ENCODE measurements at regions not wholly inside any gene's neighbourhood (a gene's known extent, or its start where the extent isn't known, plus 50 kb on each side); places are given as distances from the start of the nearest gene placed in this dataset.

DNA sequence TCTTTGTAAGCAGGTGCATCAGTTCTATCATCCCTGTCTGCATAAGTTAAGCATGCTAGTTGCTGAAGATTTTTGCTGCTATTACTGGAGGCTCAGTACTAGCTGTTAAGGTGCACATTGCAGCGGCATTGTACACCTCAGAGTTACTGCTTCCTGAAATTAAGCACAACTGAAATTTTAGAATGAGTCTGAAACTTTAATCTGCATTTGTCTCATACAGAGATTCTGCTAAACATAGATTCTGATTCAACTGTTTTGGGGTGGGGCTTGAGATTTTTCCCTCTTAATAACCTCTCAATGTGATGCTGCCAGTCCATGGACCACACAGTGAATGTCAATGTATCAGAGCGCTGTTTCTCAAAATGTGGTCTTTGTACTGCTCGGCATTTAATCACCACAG lies 585.7 kb upstream of the GCFC2 start:
- DNase-seq: no peak
- Mint-ChIP-seq H3K27ac (no peak overlapping the region), H3K4me3 (no peak overlapping the region), H3K9me3 (no peaks in the 10 kb centered on the region), H3K36me3 (no peaks in the 10 kb centered on the region), H3K4me1 (no peaks in the 10 kb centered on the region), H3K27me3 (no peaks in the 10 kb centered on the region)

DNA sequence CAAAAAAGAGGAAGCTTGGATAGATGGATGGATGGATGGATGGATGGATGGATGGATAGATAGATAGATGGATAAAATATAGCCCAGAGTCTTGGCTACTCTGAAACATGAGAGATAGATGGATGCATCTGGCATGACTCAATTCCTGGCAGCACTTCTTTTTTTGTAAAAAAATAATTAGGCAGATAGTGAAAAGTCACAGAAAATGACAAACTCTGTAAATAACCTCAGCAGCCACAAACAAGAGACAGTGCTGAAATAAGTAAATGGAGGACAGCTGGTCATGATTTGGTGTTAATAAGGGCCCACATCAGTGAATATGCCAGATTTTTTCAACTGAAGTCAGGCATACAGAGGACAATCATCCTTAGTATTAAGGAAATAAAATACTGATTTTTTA lies 585.0 kb upstream of the GCFC2 start:
- H3K27me3 Mint-ChIP-seq: no peaks in the 10 kb centered on the region
- H3K27ac Mint-ChIP-seq: no peak overlapping the region
- no peak overlapping the region for H3K4me3 Mint-ChIP-seq
- H3K9me3 Mint-ChIP-seq: no peaks in the 10 kb centered on the region
- DNase-seq: no peak
- no peaks in the 10 kb centered on the region for H3K4me1 Mint-ChIP-seq
- H3K36me3 Mint-ChIP-seq: no peaks in the 10 kb centered on the region

DNA sequence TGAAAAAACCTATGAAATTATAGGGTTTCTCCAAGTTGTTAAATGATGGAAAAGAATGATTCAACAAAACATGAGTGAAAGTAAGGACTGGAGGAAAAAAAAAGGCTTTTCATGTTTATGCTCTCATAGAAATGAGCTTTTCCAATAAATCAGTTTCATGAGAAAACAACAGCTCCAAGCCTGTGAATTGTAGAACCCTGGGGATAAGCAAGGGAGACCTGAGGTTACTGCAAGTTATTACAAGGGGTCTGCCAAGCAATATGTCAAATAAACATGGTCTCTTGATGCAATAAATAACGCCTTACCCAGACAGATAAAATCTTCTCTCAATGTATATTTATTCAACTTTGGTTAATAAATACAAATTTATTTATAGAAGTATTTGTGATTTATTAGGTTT lies 577.9 kb upstream of the GCFC2 start:
- Mint-ChIP-seq H3K27me3 (no peaks in the 10 kb centered on the region), H3K36me3 (no peaks in the 10 kb centered on the region), H3K4me3 (no peak overlapping the region), H3K4me1 (no peaks in the 10 kb centered on the region), H3K9me3 (no peaks in the 10 kb centered on the region), H3K27ac (no peak overlapping the region)
- DNase-seq: no peak

DNA sequence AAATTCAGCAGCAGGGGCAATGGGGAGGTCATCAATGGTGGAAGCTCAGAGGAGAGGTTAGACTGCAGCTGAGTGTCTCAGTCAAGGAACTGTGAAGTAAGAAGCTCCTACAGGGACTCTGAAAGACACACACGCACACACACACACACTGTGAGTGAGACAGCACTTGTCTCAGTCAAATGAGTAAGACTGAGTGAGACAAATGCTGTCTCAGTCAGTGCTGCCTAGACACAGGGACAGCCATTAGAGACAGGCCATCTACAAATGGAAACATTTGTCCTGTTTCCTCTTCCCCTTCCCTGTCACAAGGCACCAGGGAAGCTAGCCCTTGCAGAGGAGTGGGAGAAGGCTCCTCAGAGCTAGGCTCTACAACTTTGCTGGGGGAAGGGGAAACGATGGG lies 577.4 kb upstream of the GCFC2 start:
- H3K4me3 Mint-ChIP-seq: no peak overlapping the region
- DNase-seq: no peak
- H3K9me3 Mint-ChIP-seq: no peaks in the 10 kb centered on the region
- no peaks in the 10 kb centered on the region for H3K36me3 Mint-ChIP-seq
- no peak overlapping the region for H3K27ac Mint-ChIP-seq
- no peaks in the 10 kb centered on the region for H3K4me1 Mint-ChIP-seq
- no peaks in the 10 kb centered on the region for H3K27me3 Mint-ChIP-seq

DNA sequence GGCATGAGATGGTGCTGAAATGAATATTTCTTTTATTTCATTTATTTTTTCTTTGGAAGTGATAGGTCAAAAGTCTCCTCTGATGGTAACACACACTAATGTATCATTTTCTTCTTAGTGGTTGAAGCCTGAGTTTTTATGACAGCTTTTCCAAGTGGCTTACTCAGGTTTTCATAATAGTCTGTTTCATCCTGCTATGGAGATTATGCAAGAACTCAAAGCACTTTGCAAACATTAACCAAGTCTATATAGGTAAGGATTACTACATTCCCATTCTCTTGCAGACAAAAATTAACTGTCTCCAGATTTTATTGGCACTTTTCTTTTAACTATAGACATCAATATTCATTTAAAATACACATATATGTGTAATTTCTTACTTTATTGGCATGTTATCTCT lies 572.6 kb upstream of the GCFC2 start:
- Mint-ChIP-seq H3K4me3 (no peak overlapping the region), H3K36me3 (no peaks in the 10 kb centered on the region), H3K27ac (no peak overlapping the region), H3K4me1 (no peaks in the 10 kb centered on the region), H3K9me3 (peaks cover 1% of the 10 kb centered on the region), H3K27me3 (no peaks in the 10 kb centered on the region)
- DNase-seq: no peak

DNA sequence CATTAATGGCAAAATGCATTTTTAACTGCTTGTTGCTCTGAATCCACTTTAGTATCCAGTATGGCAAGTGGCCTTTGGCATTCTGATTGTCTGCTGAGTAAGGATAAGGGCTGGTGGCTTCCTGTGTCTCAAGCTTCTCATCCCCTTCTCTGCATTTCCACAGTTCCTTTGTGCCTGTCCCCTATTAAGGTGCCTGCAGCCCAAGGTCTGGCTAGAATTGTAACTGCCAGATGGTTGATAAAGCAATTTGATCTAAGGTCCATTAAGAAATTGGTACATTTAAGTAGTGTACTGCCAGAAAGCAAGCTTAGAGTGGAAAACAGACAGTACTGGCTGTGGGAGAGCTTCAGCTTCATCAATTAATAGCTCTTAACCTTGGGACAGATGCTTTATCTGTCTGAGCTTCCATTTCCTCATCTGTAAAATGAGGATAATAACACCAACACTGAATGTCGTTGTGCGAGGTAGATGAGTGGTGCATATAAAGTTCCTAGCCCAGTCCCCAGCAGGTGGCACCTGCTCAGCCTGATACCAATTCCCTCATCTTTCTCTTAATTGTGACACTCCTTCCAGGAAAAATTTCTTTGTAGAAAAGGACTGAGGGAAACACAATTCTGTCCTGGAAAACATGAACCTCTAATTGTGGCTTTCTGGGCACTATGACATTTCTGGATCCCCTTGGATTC lies 570.6 kb upstream of the GCFC2 start:
- no peaks in the 10 kb centered on the region for H3K4me1 Mint-ChIP-seq
- no peak overlapping the region for H3K27ac Mint-ChIP-seq
- H3K36me3 Mint-ChIP-seq: no peaks in the 10 kb centered on the region
- no peaks in the 10 kb centered on the region for H3K27me3 Mint-ChIP-seq
- peaks cover 3% of the 10 kb centered on the region for H3K9me3 Mint-ChIP-seq
- H3K4me3 Mint-ChIP-seq: no peak overlapping the region
- no peak for DNase-seq

DNA sequence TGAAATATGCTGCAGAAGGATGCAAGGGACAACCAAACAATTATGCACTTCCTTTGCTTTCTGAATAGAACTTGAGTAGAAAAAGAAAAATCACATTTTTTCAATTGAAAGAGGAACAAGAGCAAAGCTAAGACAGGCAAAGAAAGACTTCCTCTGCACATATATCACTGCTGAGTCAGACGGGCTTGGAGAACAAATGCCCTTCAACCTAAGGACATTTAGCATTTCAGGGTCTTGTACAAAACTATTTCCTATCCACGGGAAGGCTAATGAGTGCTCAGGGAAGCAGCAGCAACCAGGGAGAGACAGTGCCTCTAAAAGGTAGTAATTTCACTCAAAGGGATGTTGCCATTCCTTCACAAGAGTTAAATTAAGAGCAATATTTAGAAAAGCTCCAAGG lies 570.0 kb upstream of the GCFC2 start:
- peaks cover 3% of the 10 kb centered on the region for H3K9me3 Mint-ChIP-seq
- H3K36me3 Mint-ChIP-seq: no peaks in the 10 kb centered on the region
- H3K27me3 Mint-ChIP-seq: no peaks in the 10 kb centered on the region
- no peak for DNase-seq
- H3K4me3 Mint-ChIP-seq: no peak overlapping the region
- no peak overlapping the region for H3K27ac Mint-ChIP-seq
- H3K4me1 Mint-ChIP-seq: no peaks in the 10 kb centered on the region

DNA sequence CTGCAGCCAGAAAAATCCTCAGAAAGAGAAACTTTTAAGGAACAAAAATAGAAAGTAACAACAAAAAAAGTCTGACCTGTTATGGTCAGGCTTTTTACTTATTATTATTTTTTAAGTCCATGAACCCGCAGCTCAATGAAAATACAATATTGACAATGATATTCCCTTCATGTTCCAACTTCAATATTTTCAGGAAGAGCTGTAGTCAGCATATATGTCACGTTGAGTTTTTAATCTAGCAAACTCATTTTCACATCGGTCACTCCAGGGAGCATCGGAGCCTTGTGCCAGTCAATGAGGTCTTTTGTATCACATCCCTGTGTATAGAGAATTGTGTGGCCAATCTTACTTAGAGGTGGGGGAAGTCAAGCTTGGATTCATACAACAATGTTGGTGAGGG lies 568.4 kb upstream of the GCFC2 start:
- Mint-ChIP-seq H3K4me1 (no peaks in the 10 kb centered on the region), H3K27me3 (no peaks in the 10 kb centered on the region), H3K9me3 (peaks cover 3% of the 10 kb centered on the region), H3K4me3 (no peak overlapping the region), H3K36me3 (no peaks in the 10 kb centered on the region), H3K27ac (no peak overlapping the region)
- no peak for DNase-seq

DNA sequence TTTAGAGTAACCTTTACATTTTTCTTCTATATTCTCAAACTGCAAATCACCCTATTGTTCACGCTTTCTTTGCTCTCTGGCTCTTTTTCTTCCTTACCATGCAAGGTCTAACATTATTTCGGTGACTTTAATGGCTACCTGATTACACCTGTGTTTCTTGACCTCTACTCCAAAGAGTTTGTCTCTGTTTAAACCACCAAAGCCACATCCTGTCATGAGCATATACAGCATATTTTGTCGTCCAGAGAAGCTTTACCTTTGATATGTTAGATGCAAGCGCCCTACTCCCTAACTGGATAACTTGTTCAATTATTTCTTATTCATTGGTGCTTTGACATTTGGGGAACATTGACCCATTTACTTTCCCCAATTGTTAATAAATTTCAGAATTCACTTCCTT lies 565.1 kb upstream of the GCFC2 start:
- Mint-ChIP-seq H3K27ac (no peak overlapping the region), H3K27me3 (no peaks in the 10 kb centered on the region), H3K36me3 (no peaks in the 10 kb centered on the region), H3K4me1 (no peaks in the 10 kb centered on the region), H3K4me3 (no peak overlapping the region), H3K9me3 (peaks cover 3% of the 10 kb centered on the region)
- DNase-seq: no peak

DNA sequence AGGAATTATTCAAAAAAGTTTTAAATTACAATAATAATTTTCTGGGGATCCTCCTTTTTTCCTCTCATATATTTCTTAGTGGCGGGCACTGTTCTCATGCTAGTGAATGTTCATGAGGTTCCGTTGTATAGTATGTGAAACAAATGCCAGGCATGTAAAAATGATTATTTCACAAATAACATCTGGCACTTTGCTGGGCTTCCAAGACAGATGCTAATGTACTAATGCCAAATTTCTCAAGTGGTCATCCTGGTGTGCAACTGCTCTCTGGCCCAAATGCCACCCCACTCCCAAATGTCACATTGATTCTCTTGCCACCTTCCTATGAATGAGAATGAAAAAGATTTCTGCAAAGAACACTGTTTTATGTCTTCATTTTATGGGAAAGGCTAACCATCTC lies 564.0 kb upstream of the GCFC2 start:
- H3K9me3 Mint-ChIP-seq: peaks cover 3% of the 10 kb centered on the region
- H3K27ac Mint-ChIP-seq: no peak overlapping the region
- H3K4me1 Mint-ChIP-seq: no peaks in the 10 kb centered on the region
- H3K36me3 Mint-ChIP-seq: no peaks in the 10 kb centered on the region
- DNase-seq: no peak
- no peak overlapping the region for H3K4me3 Mint-ChIP-seq
- no peaks in the 10 kb centered on the region for H3K27me3 Mint-ChIP-seq

DNA sequence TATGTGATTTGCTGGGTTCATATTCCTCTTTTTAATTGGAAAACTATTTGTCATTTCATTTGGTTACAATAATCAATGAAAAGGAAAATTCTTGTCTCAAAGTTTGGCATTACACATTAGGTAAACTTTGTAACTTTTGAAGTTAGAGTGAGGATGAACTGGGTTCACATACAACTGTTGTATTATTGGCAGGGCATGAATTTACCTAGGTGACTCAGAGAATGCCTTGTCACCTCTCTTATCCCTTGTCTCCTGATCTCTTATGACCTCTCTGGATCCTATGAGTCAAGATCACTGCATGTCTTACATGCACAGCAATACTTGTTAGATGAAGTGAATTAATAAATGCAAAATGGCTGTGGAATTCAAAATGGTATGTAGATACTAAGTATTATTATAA lies 563.4 kb upstream of the GCFC2 start:
- Mint-ChIP-seq H3K27me3 (no peaks in the 10 kb centered on the region), H3K4me3 (no peak overlapping the region), H3K27ac (no peak overlapping the region)

DNA sequence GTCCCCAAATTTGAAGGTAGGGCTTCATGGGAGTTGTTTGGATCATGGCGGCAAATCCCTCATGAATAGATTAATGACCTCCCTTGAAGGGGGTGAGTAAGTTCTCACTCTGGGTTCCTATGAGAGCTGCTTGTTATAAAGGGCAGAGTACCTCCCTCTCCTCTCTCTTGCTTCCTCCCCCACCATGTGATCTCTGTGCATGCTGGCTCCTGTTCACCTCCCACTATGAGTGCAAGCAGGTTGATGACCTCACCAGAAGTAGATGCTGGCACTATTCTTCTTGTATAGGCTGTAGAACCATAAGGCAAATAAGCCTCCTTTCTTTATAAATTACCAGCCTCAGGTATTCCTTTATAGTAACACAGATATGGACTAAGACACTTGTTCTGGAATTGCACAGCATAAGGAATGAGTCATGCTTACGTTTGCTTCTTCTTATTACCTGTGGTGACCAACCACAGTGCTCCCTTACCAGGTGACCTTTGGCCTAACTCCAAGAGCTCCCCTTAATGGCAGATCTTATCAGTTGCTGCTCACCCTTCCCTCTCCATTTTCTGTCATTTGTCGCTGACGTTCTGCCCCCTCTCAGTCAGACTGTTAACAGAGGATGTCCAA lies 559.5 kb upstream of the GCFC2 start:
- H3K36me3 Mint-ChIP-seq: no peaks in the 10 kb centered on the region
- no peaks in the 10 kb centered on the region for H3K9me3 Mint-ChIP-seq
- H3K27me3 Mint-ChIP-seq: no peaks in the 10 kb centered on the region
- DNase-seq: no peak
- no peak overlapping the region for H3K27ac Mint-ChIP-seq
- no peak overlapping the region for H3K4me3 Mint-ChIP-seq
- no peaks in the 10 kb centered on the region for H3K4me1 Mint-ChIP-seq

More for the DNA sequence above, 563.4 kb upstream of the GCFC2 start:
- Mint-ChIP-seq H3K36me3 (no peaks in the 10 kb centered on the region), H3K4me1 (no peaks in the 10 kb centered on the region), H3K9me3 (peaks cover 2% of the 10 kb centered on the region)
- no peak for DNase-seq

DNA sequence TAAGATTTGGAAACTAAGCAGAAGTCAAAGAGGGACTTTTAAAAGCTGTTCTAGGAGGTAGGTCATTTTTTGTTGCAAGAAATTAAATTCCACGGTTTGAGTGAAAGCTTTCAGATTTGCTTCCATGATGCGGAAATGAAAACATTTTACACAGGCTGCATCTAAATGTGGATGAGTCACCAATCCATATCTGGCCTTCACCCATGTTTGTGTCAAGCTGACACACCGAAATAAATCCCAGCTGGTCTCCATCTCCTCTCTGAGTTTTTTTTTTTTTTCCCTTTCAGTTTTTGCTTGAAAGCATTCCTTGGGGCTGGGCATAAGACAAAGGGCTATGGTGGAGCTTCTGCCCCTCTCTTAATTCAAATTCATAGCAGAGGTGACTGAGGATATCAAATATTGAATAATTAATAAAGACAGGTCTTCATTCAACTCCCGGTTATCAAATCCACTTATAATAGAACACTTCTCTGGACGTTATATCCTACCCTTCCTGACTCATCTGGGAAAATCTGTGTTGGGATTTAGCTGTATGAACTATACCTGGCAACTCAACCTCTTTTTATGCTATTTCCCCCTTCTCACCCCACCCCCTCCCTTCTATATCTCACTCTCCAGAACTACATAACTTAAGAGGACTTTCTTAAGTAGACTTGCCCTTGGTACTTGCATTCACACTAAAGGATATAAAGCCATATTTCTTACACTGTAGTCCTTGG lies 558.3 kb upstream of the GCFC2 start:
- Mint-ChIP-seq H3K4me1 (no peaks in the 10 kb centered on the region), H3K27me3 (no peaks in the 10 kb centered on the region), H3K4me3 (no peak overlapping the region), H3K9me3 (no peaks in the 10 kb centered on the region), H3K36me3 (no peaks in the 10 kb centered on the region), H3K27ac (no peak overlapping the region)
- DNase-seq: no peak

DNA sequence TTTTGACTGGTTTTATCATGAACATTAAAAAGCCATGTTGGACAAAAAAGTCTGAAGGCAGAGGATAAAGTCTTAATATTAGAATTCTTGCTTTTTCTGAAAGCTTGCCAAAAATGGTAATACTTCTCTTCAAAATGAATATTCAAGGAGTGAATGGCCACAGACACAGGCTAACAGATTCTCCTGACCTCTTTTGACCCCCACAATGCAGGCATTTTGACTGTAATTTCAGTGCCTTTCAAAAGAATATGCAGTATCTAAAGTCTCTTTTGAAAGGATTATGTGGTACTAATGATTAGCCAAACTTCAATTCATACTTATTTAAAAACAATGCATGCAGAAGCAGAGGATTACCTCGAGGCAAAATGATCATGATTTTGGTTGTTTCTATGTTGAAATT lies 557.8 kb upstream of the GCFC2 start:
- Mint-ChIP-seq H3K27ac (no peak overlapping the region), H3K9me3 (no peaks in the 10 kb centered on the region), H3K4me1 (no peaks in the 10 kb centered on the region), H3K36me3 (no peaks in the 10 kb centered on the region), H3K27me3 (no peaks in the 10 kb centered on the region), H3K4me3 (no peak overlapping the region)
- no peak for DNase-seq

DNA sequence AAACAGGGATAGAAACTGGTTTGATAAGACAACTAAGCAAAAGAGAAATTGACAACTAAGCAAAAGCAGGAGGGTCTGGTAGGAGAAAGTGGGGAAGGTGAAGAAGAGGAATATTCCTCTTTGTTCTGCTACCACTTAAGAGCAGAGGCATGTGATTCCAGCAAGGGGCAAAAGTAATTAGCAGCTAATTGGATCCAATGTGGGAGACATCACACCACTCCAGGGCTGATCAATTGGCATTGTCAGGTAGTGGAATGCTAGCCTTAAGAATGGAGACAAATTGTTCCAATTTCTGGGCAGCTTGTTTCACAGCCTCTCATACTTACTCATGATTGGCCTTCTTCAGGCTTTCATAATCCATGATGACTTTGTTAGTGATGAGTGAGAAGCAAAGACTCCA lies 547.1 kb upstream of the GCFC2 start:
- Mint-ChIP-seq H3K9me3 (no peaks in the 10 kb centered on the region), H3K36me3 (no peaks in the 10 kb centered on the region), H3K27me3 (no peaks in the 10 kb centered on the region), H3K4me3 (no peak overlapping the region), H3K27ac (no peak overlapping the region), H3K4me1 (no peaks in the 10 kb centered on the region)
- no peak for DNase-seq

Measured in activated naive CD8-positive, alpha-beta T cell treated with anti-CD3 and anti-CD28 coated beads for 36 hours (primary cell).